Smooth muscle cell (in vitro differentiated cells): ENCODE measurements at regions not wholly inside any gene's neighbourhood (a gene's known extent, or its start where the extent isn't known, plus 50 kb on each side); places are given as distances from the start of the nearest gene placed in this dataset.
A peak's percentile ranks its signal among the peaks of the same experiment; 100 is the strongest.

Experiments used
- DNase-seq: peaks from one replicate; lab custom pipeline; 2025; ENCODE audit not compliant: unreplicated experiment; lab: John Stamatoyannopoulos, UW
- H2AFZ ChIP-seq: fragments of 200-600 bp; sonication (generic); 2 replicates; pipeline ENCODE4 v1.6.0; 2016; ENCODE audit warnings: antibody characterized with exemption, low read depth, mild to moderate bottlenecking
- H3F3A ChIP-seq: fragments of 200-600 bp; sonication (generic); 2 replicates; pipeline ENCODE4 v1.6.0; 2017; ENCODE audit warnings: antibody characterized with exemption, low read depth
- H3K27ac ChIP-seq: fragments of 200-600 bp; sonication (generic); 2 replicates; pipeline ENCODE4 v1.5.1; 2016; ENCODE audit warnings: low read depth, mild to moderate bottlenecking
- H3K27me3 ChIP-seq: fragments of 200-600 bp; sonication (generic); 2 replicates; pipeline ENCODE4 v1.6.1; 2016; ENCODE audit warnings: low read depth, mild to moderate bottlenecking
- H3K36me3 ChIP-seq: fragments of 200-600 bp; sonication (generic); 2 replicates; pipeline ENCODE4 v1.5.1; 2016; ENCODE audit warnings: low read depth
- H3K4me1 ChIP-seq: fragments of 200-600 bp; sonication (generic); 2 replicates; pipeline ENCODE4 v1.5.1; 2016; ENCODE audit warnings: low read depth
- H3K4me2 ChIP-seq: fragments of 200-600 bp; sonication (generic); 2 replicates; pipeline ENCODE4 v1.6.0; 2016; ENCODE audit warnings: mild to moderate bottlenecking
- H3K4me3 ChIP-seq: fragments of 200-600 bp; sonication (generic); 2 replicates; pipeline ENCODE4 v1.5.1; 2016; ENCODE audit warnings: mild to moderate bottlenecking
- H3K79me2 ChIP-seq: fragments of 200-600 bp; sonication (generic); 2 replicates; pipeline ENCODE4 v1.6.0; 2016; ENCODE audit warnings: low read depth, mild to moderate bottlenecking
- H3K9ac ChIP-seq: fragments of 200-600 bp; sonication (generic); 2 replicates; pipeline ENCODE4 v1.6.0; 2016; ENCODE audit warnings: low read depth
- H3K9me3 ChIP-seq: fragments of 200-600 bp; sonication (generic); replicated peaks from 2 replicates; pipeline ENCODE4 v1.5.1; 2016; ENCODE audit warnings: low read depth
- H4K20me1 ChIP-seq: fragments of 200-600 bp; sonication (generic); 2 replicates; pipeline ENCODE4 v1.6.0; 2016; ENCODE audit warnings: low read depth
- WGBS: methylation state at CpG from one replicate; pipeline ENCODE4 v1.1.7; 2016; ENCODE audit warnings: low lambda C conversion rate; 5-methylcytosine and 5-hydroxymethylcytosine counted together
- TF ChIP-seq, protein P1 (sequence below): fragments of 200-600 bp; sonication (generic); IDR thresholded peaks from 2 replicates; pipeline ENCODE4 v1.5.1; 2017; ENCODE audit warnings: borderline replicate concordance, mild to moderate bottlenecking, antibody characterized with exemption; ENCODE audit not compliant: insufficient read depth, poor library complexity, severe bottlenecking

DNA sequence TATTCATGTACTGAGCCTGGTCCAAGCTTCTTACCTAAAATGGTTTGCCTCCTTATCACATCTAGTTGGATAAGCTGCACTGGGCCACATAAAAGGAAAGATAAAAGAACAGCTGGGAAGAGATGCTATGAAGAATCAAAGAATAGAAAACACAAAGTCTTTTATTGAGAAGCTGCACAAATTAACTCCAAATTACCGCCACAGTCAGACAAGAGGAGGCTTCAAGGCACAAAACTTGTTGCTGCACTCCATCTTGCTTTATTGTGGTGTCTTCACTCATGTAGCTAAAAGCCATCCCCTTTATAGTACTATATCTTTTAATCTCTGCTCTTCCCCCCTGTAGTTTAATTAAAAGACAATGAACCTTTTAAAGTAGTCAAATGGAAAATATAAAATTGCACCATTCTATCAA, 330.6 kb upstream of the PMFBP1 start:
- Histone ChIP-seq H3K4me3 (no peak overlapping the region), H4K20me1 (no peaks in the 10 kb centered on the region), H2AFZ (no peak overlapping the region), H3F3A (no peaks in the 10 kb centered on the region), H3K27me3 (no peaks in the 10 kb centered on the region), H3K79me2 (no peaks in the 10 kb centered on the region), H3K36me3 (no peaks in the 10 kb centered on the region), H3K27ac (no peak overlapping the region), H3K9me3 (no peaks in the 10 kb centered on the region), H3K9ac (no peak overlapping the region), H3K4me1 (no peaks in the 10 kb centered on the region), H3K4me2 (no peak overlapping the region)
- WGBS: 84% methylated on average over 1 of the region's 1 CpG
- TF ChIP-seq, protein P1, sequence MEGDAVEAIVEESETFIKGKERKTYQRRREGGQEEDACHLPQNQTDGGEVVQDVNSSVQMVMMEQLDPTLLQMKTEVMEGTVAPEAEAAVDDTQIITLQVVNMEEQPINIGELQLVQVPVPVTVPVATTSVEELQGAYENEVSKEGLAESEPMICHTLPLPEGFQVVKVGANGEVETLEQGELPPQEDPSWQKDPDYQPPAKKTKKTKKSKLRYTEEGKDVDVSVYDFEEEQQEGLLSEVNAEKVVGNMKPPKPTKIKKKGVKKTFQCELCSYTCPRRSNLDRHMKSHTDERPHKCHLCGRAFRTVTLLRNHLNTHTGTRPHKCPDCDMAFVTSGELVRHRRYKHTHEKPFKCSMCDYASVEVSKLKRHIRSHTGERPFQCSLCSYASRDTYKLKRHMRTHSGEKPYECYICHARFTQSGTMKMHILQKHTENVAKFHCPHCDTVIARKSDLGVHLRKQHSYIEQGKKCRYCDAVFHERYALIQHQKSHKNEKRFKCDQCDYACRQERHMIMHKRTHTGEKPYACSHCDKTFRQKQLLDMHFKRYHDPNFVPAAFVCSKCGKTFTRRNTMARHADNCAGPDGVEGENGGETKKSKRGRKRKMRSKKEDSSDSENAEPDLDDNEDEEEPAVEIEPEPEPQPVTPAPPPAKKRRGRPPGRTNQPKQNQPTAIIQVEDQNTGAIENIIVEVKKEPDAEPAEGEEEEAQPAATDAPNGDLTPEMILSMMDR: no peak
- no peak for DNase-seq

DNA sequence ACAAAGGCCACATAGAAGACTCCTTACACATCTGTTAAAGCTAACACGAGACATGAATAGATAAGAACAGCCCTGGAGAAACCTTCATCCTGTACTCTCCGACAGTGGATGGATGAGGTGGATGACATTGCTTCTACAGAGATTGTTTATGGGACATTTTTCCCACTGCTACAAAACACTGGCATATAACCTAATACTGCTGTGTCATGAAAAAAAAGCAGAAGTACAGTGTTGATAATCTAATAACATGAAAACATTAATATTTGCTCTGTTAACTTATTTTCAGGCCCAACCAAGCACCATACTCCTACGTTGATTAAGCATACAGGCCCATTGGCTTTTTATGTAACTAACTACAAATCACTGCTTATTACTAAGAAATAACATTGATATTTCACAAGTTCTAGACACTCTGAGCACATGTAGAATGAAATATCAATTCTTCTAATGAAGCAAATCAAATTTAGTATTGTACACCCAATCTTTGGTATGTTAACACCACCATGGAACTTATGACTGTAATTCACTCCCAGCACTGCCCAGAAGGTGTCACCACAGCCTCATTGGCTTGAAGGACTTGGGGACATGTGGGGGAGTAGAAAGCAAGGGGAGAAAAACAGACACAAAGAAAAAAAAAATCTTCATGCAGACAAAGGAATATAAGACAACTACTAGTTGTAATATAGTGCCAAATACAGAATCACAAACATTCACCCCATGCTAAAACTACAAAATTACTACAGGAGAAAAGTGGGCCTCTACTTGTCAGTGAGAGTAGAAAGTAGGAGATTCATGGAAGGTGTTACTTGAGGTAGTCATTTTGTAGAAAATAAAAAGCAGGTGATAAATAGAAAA, 330.0 kb upstream of the PMFBP1 start:
- H3K79me2 ChIP-seq: no peaks in the 10 kb centered on the region
- H3F3A ChIP-seq: no peaks in the 10 kb centered on the region
- no peak for DNase-seq
- TF ChIP-seq, protein P1: peak; percentile 83
- H3K36me3 ChIP-seq: no peaks in the 10 kb centered on the region
- H3K9ac ChIP-seq: no peak overlapping the region
- no peaks in the 10 kb centered on the region for H4K20me1 ChIP-seq
- no peak overlapping the region for H2AFZ ChIP-seq
- H3K27me3 ChIP-seq: no peaks in the 10 kb centered on the region
- no peak overlapping the region for H3K4me3 ChIP-seq
- no peaks in the 10 kb centered on the region for H3K9me3 ChIP-seq
- H3K27ac ChIP-seq: no peak overlapping the region
- 66% methylated on average over 3 of the region's 3 CpGs for WGBS
- H3K4me2 ChIP-seq: no peak overlapping the region
- H3K4me1 ChIP-seq: no peaks in the 10 kb centered on the region

DNA sequence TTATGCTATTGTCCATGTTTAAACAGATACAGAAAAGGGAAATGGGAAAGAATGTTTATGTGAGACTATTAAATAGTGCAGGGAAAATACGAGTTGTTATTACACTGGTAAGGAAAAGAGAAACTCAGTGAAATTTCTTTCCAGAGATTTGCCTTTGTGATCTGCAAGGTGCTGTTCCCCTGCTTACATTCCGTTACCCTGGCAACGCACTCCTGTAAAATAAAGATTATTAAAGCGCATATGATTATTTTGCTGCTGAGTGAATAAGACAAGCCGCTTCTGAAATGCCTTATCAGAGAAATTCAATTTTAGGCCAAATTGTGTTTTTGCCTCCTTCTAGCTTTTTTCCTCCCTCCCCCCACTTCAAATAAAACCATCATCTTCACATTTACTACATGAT, 328.6 kb upstream of the PMFBP1 start:
- H3K36me3 ChIP-seq: no peaks in the 10 kb centered on the region
- TF ChIP-seq, protein P1: no peak

More for the DNA sequence above, 328.6 kb upstream of the PMFBP1 start:
- Histone ChIP-seq H3K9ac (no peak overlapping the region), H3K4me1 (no peaks in the 10 kb centered on the region), H3K27ac (no peak overlapping the region), H2AFZ (no peak overlapping the region), H3K9me3 (no peaks in the 10 kb centered on the region), H3K4me2 (no peak overlapping the region), H3K27me3 (no peaks in the 10 kb centered on the region), H4K20me1 (no peaks in the 10 kb centered on the region), H3K4me3 (no peak overlapping the region), H3K79me2 (no peaks in the 10 kb centered on the region), H3F3A (no peaks in the 10 kb centered on the region)
- WGBS: 94% methylated on average over 5 of the region's 5 CpGs
- no peak for DNase-seq
